Activated T-helper 1 cell treated with anti-CD3 and anti-CD28 coated beads, Interleukin-2, amount 50 U/mL, for 16 hours (primary cell): ENCODE measurements at regions not wholly inside any gene's neighbourhood (a gene's known extent, or its start where the extent isn't known, plus 50 kb on each side); places are given as distances from the start of the nearest gene placed in this dataset.
A peak's percentile ranks its signal among the peaks of the same experiment; 100 is the strongest.

Experiments
- DNase-seq, 2 donors: peaks; one replicate each; pipeline ENCODE4 v3.0.0-alpha.2; 2020; ENCODE audit warnings: low read depth in 1 of 2, low spot score in 1 of 2

GRCh38 chr17:77320044-77320440, 179.3 kb downstream of the SEC14L1 start:
- no peak for DNase-seq

DNA sequence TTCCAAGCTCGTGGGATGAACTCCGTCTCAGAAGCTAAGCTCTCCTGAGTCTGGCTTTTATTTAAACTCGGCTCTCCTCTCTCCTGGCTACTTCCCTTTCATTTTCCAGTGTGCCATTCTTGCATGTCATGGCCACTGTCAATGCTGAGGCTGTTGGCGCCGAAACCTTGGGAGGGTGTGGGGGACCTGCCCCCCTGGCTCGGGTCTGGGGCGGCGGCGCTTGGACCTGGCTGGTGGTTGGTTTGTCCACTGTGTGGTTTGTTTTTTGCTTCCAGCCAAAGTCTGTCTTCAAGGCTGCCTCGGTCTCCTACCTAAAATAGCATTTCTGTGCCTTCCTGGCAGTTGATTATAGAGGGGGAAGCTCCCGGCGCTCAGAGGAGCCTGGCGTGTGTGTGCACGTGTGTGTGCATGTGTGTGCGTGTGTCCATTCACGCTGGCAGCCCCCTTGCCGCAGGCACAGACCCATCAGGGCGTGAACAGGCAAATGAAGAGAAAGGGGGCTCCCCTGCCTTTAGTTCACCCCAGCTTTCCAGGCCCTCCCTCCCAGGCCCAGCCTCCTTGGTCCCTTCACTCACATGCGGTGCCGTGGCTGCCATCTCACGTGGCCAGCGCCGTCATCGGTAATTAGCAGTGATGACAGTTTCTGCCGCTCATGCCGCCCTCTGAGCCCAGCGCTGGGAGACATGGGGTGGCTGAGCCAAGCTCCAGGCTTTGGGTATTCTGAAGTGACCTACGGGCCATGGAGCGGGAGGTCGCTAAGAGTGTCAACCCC, 179.9 kb downstream of the SEC14L1 start:
- no peak for DNase-seq

DNA sequence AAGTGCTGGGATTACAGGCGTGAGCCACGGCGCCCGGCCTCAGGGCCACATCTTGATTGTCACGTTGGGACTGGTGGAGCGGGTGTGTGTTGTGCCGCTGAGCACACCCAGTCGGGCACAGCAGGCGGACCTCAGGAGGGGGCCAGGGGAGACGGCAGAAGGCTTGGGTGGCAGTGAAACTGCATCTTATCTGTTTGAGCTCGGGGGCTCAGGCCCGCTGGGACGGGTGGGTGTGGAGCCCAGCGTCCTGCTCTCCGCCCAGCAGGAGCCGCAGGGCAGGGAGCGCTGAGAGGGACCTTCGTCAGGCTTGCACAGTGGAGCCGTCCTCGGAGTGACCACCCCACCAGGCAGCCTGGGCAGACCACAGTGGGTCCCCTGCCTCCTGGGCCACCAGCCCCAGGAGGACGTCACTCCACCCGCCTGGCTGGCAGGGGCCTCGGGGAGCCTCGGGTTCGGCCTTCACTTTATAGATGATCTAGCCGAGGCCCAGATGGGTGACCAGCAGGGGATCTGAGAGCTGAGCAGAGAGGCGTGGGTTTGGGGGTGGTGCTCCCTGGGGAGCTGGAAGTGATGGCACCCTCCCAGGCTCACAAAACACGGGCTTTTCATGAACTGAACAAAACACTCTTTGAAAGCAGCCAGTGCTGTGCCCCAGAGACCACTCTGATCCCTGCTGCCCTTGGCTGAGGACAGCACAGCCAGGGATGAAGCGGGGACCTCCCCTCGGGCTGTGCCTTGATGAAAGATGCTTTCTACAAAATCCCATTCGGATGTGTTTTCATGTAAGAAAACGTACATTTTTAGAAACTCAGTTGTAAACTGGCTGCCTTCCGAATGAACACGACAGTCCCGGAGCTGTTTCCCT, 181.1 kb downstream of the SEC14L1 start:
- no peak for DNase-seq

GRCh38 chr17:77322514-77323412, 182.0 kb downstream of the SEC14L1 start:
- DNase-seq: no peak

GRCh38 chr17:77323413-77324171, 182.8 kb downstream of the SEC14L1 start:
- no peak for DNase-seq

DNA sequence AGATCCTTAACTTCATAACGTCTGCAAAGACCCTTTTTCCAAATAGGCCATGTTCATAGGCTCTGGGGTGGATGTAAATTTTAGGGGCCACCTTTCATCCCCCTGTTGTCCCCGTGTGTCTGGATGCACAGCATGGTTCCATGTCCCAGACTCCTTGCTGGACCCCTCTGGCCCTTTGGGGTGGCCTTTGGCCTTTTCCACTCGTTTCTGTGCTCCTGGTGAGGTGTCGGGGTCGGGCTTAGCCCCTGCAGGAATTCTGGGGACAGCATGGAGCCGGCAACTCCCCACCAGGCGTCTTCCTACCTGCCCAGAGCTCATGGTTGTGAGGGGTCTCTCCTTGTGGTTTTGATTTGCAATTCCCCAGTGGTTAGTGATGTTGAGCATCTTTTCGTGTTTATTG, 183.5 kb downstream of the SEC14L1 start:
- DNase-seq: no peak

DNA sequence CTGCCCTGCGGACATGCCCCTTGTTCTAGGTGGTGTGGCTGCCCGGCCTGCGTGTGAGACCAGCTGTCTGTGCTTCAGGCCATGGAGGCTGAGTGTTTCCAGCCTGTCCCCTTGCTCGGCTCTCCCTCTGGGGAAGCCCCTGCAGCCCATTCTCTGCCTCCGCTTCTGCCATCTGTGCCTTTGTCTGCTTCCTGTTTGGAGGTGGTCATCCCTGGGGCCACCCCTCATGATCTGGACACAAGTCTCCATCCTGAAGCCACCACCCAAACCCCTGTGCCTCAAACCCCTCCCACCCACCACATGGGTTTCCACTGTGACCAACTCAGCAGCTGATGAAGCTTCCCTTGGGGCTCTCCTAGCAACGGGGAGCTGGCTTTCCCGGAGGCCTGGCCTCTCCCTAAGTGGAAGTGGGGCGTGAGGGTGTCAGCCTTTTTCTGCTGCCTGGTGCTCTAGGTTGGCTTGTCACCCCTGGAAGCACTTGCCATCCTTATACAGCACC, 184.9 kb downstream of the SEC14L1 start:
- no peak for DNase-seq

DNA sequence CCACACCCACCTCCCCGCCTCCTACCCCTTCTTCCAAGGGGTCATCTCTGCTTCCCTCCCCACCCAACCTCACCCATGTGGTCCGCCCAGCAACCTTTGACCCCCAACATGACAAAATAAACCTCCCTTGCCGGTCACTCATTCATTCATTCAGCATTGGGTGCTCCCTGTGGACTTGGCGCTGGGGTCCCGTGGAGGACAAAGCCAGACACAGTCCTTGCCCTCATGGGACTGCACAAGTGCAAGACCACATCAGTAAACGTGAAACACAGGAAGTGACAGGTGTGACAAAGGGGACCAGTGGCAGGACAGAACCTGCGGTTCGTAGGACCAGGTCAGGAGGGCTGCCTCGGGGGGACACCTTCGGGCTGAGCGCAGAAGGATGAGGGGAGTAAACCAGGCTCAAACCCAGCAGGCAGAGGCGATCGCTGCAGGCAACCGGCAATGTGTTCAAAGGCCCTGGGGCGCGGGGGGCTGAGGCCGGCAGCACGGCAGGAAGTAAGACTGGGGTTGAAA, 185.4 kb downstream of the SEC14L1 start:
- no peak for DNase-seq

GRCh38 chr17:77326636-77327035, 185.9 kb downstream of the SEC14L1 start:
- DNase-seq: no peak

DNA sequence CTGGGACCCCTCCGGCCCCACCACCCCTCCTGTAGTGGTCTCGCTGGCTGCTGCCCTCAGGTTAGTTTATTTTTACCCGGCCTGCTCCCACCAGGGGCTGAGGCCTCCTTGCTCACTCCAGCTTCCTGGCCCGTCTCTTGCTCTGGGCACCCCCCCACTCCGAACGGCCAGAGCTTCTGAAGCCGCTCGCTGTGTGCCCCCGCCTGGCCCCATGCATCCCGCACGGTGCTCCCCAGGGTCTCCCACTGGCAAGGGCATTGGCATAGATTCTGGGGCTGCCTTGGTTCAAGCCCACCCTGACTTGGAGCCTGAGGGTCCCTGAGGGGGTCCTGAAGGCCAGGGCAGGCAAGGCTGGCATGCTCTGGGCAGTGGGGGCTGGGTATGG, 186.4 kb downstream of the SEC14L1 start:
- DNase-seq: no peak

DNA sequence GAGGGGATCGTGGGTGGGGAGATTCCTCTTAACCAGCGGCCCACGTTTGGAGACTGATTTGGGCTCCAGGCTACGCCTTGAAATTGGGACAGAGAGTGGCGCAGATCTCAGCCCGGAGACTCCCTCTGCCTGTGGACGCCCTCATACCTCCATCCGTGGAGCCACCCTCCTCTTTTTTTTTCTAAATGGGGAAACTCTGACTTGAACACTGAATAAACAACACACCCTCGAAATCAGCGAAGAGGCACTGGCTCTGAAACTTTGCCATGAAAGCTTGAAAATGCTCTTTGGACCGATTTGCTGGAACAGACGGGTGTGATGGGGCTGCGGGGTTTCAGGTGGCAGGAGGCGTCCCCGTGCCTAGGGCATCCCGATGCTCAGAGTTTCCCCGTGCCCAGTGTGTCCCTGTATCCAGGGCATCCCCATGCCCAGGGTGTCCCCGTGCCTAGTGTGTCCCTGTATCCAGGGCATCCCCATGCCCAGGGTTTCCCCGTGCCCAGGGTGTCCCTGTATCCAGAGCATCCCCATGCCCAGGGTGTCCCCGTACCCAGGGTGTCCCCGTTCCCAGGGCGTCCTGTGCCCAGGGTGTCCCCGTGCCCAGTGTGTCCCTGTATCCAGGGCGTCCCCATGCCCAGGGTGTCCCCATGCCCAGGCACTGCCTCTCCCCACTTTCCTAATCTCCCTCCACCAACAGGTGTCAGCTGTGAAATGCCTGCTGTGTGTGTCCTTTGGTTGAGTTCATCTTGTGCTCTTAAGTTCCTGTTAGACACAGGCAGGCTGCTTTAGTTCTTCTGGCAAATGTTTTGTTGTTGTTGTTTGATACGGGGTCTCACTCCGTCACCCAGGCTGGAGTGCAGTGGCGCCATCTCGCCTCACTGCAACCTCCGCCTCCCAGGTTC, 187.0 kb downstream of the SEC14L1 start:
- DNase-seq: no peak

- DNase-seq: no peak
Observed at GRCh38 chr17:77328823-77329740, 188.3 kb downstream of the SEC14L1 start.

GRCh38 chr17:77329741-77330531, 189.2 kb downstream of the SEC14L1 start:
- DNase-seq: no peak

DNA sequence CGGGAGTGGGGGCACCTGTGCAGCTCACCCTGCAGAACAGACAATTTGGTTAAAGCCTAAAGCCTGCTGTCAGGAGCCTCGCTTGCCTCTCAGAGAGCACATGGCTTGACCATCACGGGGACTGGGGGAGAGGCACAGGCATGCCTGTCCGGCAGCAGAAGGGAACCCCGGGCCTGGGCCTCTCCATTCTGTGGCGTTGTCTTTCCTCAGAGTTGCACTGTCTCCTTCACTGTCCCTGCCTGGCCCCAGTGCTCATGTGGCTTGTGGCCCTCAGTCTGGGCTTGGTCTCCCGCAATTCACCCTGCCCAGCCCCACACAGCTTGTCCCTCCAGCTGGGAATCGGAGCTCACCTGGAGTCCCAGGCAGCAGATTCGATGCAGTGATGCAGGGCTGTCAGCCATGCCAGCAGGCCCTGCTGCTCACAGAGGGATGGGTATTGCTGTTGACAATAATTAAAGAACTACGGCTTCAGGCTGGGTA, 189.9 kb downstream of the SEC14L1 start:
- DNase-seq: no peak

DNA sequence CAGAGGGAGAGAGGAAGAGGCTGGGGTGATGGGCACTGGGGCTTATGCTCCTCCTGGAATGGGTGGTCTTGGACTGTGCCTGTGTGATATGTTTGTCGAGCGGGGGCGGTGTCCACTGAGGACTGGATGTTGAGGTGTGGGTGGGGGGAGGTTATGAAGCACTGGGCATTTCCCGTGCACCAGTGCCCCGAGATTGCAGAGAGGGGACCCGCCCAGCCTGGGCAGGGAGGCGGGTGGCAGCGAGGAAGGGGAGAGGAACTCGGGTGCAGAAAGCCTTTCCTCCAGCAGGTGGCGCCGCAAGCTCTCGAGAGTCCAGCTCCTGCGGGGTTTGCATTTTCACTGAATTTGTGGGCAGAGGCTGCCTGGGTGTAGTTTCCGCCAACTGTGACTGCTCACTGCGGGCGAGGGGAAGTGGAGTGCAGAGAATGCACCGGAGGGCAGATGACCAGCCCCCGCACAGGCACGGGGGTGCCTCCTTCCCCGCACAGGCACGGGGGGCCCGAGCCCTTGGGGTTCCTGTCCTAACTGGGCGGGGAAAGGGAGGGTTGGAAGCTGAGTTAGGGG, 190.6 kb downstream of the SEC14L1 start:
- peak; percentile 91 to 98 for DNase-seq

- DNase-seq: no peak
Observed at GRCh38 chr17:77332034-77332971, 191.5 kb downstream of the SEC14L1 start.
